ENCODE measurements at regions not wholly inside any gene's neighbourhood (a gene's known extent, or its start where the extent isn't known, plus 50 kb on each side); places are given as distances from the start of the nearest gene placed in this dataset.

- Histone ChIP-seq H4K20me1 (ENCODE audit: insufficient read depth) (no peaks in the 10 kb centered on the region), H3K4me2 (no peak overlapping the region), H3K27me3 (ENCODE audit: insufficient read depth, low read depth) (no peaks in the 10 kb centered on the region), H3K9me2 (ENCODE audit: insufficient read depth) (no peaks in the 10 kb centered on the region), H3K9me3 (ENCODE audit: insufficient read depth, low read depth) (no peaks in the 10 kb centered on the region), H2AFZ (no peak overlapping the region), H3K4me3 (no peak overlapping the region), H3K4me1 (replicated peaks; ENCODE audit: insufficient read depth) (no peaks in the 10 kb centered on the region), H3K79me2 (ENCODE audit: low read depth) (no peaks in the 10 kb centered on the region), H3K27ac (no peak overlapping the region), H3K36me3 (ENCODE audit: low read depth) (no peaks in the 10 kb centered on the region), H3F3A (ENCODE audit: insufficient read depth, low read depth) (no peaks in the 10 kb centered on the region)
- CTCF ChIA-PET, result no interaction called here
- no TSS peak for BruUV-seq (replicated peaks)
- no peak for DNase-seq
- intact Hi-C loops (cut with micrococcal nuclease; ENCODE audit: unreplicated experiment), result no loop called here
- TF ChIP-seq CTCF (conservative IDR thresholded peaks at IDR 0.05), result no peak
- no peak for TF ChIP-seq EZH2 (IDR thresholded peaks at IDR 0.05; ENCODE audit: low read depth)
- POLR2A ChIA-PET (ENCODE audit: unreplicated experiment), result no interaction called here
Measured at GRCh38 chr4:10897076-10897475, 212.5 kb upstream of the CLNK start.

DNA sequence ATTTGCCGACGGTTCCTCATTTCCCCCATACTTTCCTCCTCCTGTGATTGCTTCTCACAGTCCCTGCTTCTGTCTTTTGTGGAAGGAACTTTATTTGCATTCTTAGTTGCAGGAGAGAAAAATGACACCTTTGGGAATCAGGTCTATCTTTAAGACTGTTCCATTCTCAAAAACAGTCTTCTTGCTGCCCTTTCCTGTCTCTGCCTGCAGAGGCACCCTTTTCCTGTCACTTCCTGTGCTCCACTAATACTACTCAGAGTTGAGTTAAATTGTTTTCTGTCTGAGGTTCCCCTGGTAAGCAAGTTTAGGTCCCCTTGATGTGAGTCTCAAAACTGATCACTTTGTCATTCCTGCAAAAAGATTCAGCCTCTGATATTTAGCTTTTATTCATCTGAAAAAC, 208.8 kb upstream of the CLNK start:
- H3K4me2 ChIP-seq, result no peak overlapping the region
- H3K4me1 ChIP-seq (replicated peaks; ENCODE audit: insufficient read depth), result no peaks in the 10 kb centered on the region
- no TSS peak for BruUV-seq (replicated peaks)
- no peaks in the 10 kb centered on the region for H3F3A ChIP-seq (ENCODE audit: insufficient read depth, low read depth)
- H2AFZ ChIP-seq, result no peak overlapping the region
- POLR2A ChIA-PET (ENCODE audit: unreplicated experiment), result no interaction called here
- H3K27ac ChIP-seq, result no peak overlapping the region
- no peaks in the 10 kb centered on the region for H3K9me3 ChIP-seq (ENCODE audit: insufficient read depth, low read depth)
- H4K20me1 ChIP-seq (ENCODE audit: insufficient read depth), result no peaks in the 10 kb centered on the region
- H3K4me3 ChIP-seq, result no peak overlapping the region
- no peak; the same call in 1 of the 2 replicates for TF ChIP-seq CTCF (conservative IDR thresholded peaks at IDR 0.05)
- CTCF ChIA-PET, result no interaction called here
- no peaks in the 10 kb centered on the region for H3K9me2 ChIP-seq (ENCODE audit: insufficient read depth)
- intact Hi-C loops (cut with micrococcal nuclease; ENCODE audit: unreplicated experiment), result no loop called here
- no peaks in the 10 kb centered on the region for H3K36me3 ChIP-seq (ENCODE audit: low read depth)
- no peaks in the 10 kb centered on the region for H3K27me3 ChIP-seq (ENCODE audit: insufficient read depth, low read depth)
- no peaks in the 10 kb centered on the region for H3K79me2 ChIP-seq (ENCODE audit: low read depth)
- DNase-seq, result no peak

- Histone ChIP-seq H3K4me2 (no peak overlapping the region), H3K9me2 (ENCODE audit: insufficient read depth) (no peaks in the 10 kb centered on the region), H3K4me3 (no peak overlapping the region), H2AFZ (no peak overlapping the region), H3K36me3 (ENCODE audit: low read depth) (no peaks in the 10 kb centered on the region), H3F3A (ENCODE audit: insufficient read depth, low read depth) (no peaks in the 10 kb centered on the region), H3K27ac (no peak overlapping the region), H3K27me3 (ENCODE audit: insufficient read depth, low read depth) (no peaks in the 10 kb centered on the region), H4K20me1 (ENCODE audit: insufficient read depth) (no peaks in the 10 kb centered on the region), H3K79me2 (ENCODE audit: low read depth) (no peaks in the 10 kb centered on the region), H3K9me3 (ENCODE audit: insufficient read depth, low read depth) (no peaks in the 10 kb centered on the region), H3K4me1 (replicated peaks; ENCODE audit: insufficient read depth) (no peaks in the 10 kb centered on the region)
- DNase-seq, result no peak
- intact Hi-C loops (cut with micrococcal nuclease; ENCODE audit: unreplicated experiment), result no loop called here
- BruUV-seq (replicated peaks), result no TSS peak
- TF ChIP-seq CTCF (conservative IDR thresholded peaks at IDR 0.05), result no peak
- no peak for TF ChIP-seq EZH2 (IDR thresholded peaks at IDR 0.05; ENCODE audit: low read depth)
- CTCF ChIA-PET, result no interaction called here
- POLR2A ChIA-PET (ENCODE audit: unreplicated experiment), result no interaction called here
Measured at GRCh38 chr4:10891866-10892265, 207.3 kb upstream of the CLNK start.
